ENCODE measurements at regions not wholly inside any gene's neighbourhood (a gene's known extent, or its start where the extent isn't known, plus 50 kb on each side); places are given as distances from the start of the nearest gene placed in this dataset.

DNA sequence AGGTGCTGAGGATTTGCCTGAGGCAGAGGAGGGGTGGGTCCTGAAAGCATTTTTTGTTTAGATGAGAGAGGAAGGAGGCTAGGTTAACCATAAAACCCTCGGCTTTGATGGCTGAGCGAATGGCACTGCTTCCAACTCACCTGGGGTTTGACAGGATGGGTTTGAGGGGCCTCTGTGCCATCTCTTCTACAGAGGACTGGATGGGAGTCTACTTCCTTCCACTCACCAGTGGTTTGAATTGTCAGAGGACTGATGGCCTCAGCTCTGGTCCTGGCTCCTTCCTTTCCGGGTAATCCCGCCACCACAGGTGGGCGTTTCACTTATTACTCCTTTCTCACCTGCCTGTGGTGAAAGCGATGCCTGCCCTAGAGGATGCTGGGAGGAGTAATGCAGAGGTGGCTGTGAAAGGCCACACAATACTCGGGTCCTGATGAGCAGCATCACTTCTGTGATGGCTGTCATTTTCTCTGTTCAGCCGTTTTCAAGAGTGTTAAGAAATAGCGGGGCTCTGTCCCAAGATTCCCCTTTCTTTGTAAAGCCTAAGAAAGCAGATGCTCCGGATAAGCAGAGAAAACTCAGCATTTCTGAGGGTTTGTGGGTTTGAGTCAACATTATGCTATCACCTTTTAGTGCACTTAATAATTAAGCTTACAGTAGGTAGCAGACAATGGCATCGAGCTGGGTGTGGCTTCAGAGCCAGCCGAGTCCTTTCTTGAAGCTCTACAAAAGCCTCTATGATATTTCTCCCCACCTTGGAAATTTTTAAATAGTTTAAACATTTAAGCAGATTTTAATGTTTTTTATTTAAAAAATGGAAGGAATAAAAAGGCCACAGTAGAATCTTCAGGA is 220.7 kb downstream of the HLX start:
- TF ChIP-seq TCF4 (CRISPR knock-in tag; IDR thresholded peaks at IDR 0.05; ENCODE audit: borderline replicate concordance), result no peak
- no peak for TF ChIP-seq TOX (CRISPR knock-in tag; IDR thresholded peaks at IDR 0.05; ENCODE audit: borderline replicate concordance)
- TF ChIP-seq ZNF565 (CRISPR knock-in tag; conservative IDR thresholded peaks at IDR 0.05; ENCODE audit: low read depth), result no peak
- no peak for TF ChIP-seq CSDC2 (CRISPR knock-in tag; IDR thresholded peaks at IDR 0.05)
- peak; percentile 7 for ATAC-seq

DNA sequence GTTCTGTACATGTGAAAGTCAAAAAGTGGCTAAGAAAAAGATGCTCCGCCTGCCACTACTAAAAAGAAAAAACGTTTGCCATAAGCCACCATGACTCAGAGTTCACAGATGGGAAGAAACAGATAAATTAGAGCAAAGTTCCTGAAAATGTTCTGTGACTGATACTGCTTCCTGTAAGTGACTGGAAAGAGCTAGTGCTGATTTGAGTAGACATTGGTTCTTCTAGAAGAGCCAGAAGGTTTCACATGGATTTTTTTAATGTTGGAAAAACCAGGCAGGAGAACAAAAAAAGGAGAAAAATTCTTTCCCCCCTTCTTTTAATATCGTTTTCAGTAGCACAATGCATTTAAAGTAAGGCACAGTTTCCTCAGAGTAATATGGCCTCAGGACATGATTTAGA is 221.4 kb downstream of the HLX start:
- no peak for TF ChIP-seq GLIS3 (CRISPR knock-in tag; IDR thresholded peaks at IDR 0.05)
- peak; percentile 83; the same call in 1 of the 2 replicates for TF ChIP-seq RARB (CRISPR knock-in tag; IDR thresholded peaks at IDR 0.05)
- TF ChIP-seq POU6F1 (CRISPR knock-in tag; IDR thresholded peaks at IDR 0.05; ENCODE audit: borderline replicate concordance, low read depth), result no peak
- TF ChIP-seq OSR1 (CRISPR knock-in tag; IDR thresholded peaks at IDR 0.05), result peak; percentile 82; the same call in 1 of the 2 replicates
- TF ChIP-seq TOX (CRISPR knock-in tag; IDR thresholded peaks at IDR 0.05; ENCODE audit: borderline replicate concordance), result peak; percentile 93
- TF ChIP-seq ZC3H10 (CRISPR knock-in tag; IDR thresholded peaks at IDR 0.05), result peak; percentile 92
- peak; percentile 74 for ATAC-seq

GRCh38 chr1:221101807-221102605 is 222.8 kb downstream of the HLX start:
- no peak for TF ChIP-seq ZNF8 (CRISPR knock-in tag; IDR thresholded peaks at IDR 0.05)
- peak; percentile 86; the same call in 1 of the 2 replicates for TF ChIP-seq OSR1 (CRISPR knock-in tag; IDR thresholded peaks at IDR 0.05)
- TF ChIP-seq ZC3H10 (CRISPR knock-in tag; IDR thresholded peaks at IDR 0.05), result peak; percentile 93
- TF ChIP-seq, protein P1, sequence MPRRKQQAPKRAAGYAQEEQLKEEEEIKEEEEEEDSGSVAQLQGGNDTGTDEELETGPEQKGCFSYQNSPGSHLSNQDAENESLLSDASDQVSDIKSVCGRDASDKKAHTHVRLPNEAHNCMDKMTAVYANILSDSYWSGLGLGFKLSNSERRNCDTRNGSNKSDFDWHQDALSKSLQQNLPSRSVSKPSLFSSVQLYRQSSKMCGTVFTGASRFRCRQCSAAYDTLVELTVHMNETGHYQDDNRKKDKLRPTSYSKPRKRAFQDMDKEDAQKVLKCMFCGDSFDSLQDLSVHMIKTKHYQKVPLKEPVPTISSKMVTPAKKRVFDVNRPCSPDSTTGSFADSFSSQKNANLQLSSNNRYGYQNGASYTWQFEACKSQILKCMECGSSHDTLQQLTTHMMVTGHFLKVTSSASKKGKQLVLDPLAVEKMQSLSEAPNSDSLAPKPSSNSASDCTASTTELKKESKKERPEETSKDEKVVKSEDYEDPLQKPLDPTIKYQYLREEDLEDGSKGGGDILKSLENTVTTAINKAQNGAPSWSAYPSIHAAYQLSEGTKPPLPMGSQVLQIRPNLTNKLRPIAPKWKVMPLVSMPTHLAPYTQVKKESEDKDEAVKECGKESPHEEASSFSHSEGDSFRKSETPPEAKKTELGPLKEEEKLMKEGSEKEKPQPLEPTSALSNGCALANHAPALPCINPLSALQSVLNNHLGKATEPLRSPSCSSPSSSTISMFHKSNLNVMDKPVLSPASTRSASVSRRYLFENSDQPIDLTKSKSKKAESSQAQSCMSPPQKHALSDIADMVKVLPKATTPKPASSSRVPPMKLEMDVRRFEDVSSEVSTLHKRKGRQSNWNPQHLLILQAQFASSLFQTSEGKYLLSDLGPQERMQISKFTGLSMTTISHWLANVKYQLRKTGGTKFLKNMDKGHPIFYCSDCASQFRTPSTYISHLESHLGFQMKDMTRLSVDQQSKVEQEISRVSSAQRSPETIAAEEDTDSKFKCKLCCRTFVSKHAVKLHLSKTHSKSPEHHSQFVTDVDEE (CRISPR knock-in tag; IDR thresholded peaks at IDR 0.05), result no peak
- no peak for TF ChIP-seq ZFP3 (CRISPR knock-in tag; IDR thresholded peaks at IDR 0.05)
- TF ChIP-seq, protein P2, sequence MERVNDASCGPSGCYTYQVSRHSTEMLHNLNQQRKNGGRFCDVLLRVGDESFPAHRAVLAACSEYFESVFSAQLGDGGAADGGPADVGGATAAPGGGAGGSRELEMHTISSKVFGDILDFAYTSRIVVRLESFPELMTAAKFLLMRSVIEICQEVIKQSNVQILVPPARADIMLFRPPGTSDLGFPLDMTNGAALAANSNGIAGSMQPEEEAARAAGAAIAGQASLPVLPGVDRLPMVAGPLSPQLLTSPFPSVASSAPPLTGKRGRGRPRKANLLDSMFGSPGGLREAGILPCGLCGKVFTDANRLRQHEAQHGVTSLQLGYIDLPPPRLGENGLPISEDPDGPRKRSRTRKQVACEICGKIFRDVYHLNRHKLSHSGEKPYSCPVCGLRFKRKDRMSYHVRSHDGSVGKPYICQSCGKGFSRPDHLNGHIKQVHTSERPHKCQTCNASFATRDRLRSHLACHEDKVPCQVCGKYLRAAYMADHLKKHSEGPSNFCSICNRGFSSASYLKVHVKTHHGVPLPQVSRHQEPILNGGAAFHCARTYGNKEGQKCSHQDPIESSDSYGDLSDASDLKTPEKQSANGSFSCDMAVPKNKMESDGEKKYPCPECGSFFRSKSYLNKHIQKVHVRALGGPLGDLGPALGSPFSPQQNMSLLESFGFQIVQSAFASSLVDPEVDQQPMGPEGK (CRISPR knock-in tag; IDR thresholded peaks at IDR 0.05; ENCODE audit: borderline replicate concordance), result no peak; the same call in 1 of the 2 replicates
- TF ChIP-seq ZFP30 (CRISPR knock-in tag; IDR thresholded peaks at IDR 0.05), result no peak
- peak; percentile 95 for TF ChIP-seq TOX (CRISPR knock-in tag; IDR thresholded peaks at IDR 0.05; ENCODE audit: borderline replicate concordance)
- TF ChIP-seq PPARA (CRISPR knock-in tag; IDR thresholded peaks at IDR 0.05; ENCODE audit: borderline replicate concordance), result no peak
- TF ChIP-seq GLIS3 (CRISPR knock-in tag; IDR thresholded peaks at IDR 0.05), result no peak
- TF ChIP-seq, protein P3, sequence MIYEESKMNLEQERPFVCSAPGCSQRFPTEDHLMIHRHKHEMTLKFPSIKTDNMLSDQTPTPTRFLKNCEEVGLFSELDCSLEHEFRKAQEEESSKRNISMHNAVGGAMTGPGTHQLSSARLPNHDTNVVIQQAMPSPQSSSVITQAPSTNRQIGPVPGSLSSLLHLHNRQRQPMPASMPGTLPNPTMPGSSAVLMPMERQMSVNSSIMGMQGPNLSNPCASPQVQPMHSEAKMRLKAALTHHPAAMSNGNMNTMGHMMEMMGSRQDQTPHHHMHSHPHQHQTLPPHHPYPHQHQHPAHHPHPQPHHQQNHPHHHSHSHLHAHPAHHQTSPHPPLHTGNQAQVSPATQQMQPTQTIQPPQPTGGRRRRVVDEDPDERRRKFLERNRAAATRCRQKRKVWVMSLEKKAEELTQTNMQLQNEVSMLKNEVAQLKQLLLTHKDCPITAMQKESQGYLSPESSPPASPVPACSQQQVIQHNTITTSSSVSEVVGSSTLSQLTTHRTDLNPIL (CRISPR knock-in tag; IDR thresholded peaks at IDR 0.05; ENCODE audit: low read depth), result no peak
- peak; percentile 44; the same call in 1 of the 2 replicates for TF ChIP-seq POU6F1 (CRISPR knock-in tag; IDR thresholded peaks at IDR 0.05; ENCODE audit: borderline replicate concordance, low read depth)
- peak; percentile 84 for ATAC-seq
